ENCODE measurements at regions not wholly inside any gene's neighbourhood (a gene's known extent, or its start where the extent isn't known, plus 50 kb on each side); places are given as distances from the start of the nearest gene placed in this dataset.

GRCh38 chr6:105545228-105545920 lies 142.5 kb upstream of the PREP start:
- H3K4me3 ChIP-seq (ENCODE audit: severe bottlenecking): no peak overlapping the region
- no peaks in the 10 kb centered on the region for H3K36me3 ChIP-seq (ENCODE audit: low read depth)
- peaks cover 22% of the 10 kb centered on the region for H3K4me1 ChIP-seq (ENCODE audit: insufficient read depth, poor library complexity, severe bottlenecking)
- H3K27me3 ChIP-seq (ENCODE audit: insufficient read depth, poor library complexity, severe bottlenecking): no peaks in the 10 kb centered on the region
- ATAC-seq (ENCODE audit: low read depth) (0 out of 3 replicates have a peak, but pooled peaks have one; percentile 26), DNase-seq (ENCODE audit: low spot score) (no peak)
- TF ChIP-seq CTCF (IDR thresholded peaks at IDR 0.05; ENCODE audit: poor library complexity, severe bottlenecking): no peak
- peak overlapping the region; percentile 83 for H3K27ac ChIP-seq (ENCODE audit: poor library complexity, severe bottlenecking)
- no peaks in the 10 kb centered on the region for H3K9me3 ChIP-seq (ENCODE audit: severe bottlenecking)

GRCh38 chr6:105539911-105540310 lies 137.0 kb upstream of the PREP start:
- Histone ChIP-seq H3K4me1 (ENCODE audit: insufficient read depth, poor library complexity, severe bottlenecking) (peaks cover 20% of the 10 kb centered on the region), H3K27me3 (ENCODE audit: insufficient read depth, poor library complexity, severe bottlenecking) (no peaks in the 10 kb centered on the region), H3K9me3 (ENCODE audit: severe bottlenecking) (no peaks in the 10 kb centered on the region), H3K4me3 (ENCODE audit: severe bottlenecking) (no peak overlapping the region), H3K27ac (ENCODE audit: poor library complexity, severe bottlenecking) (no peak overlapping the region), H3K36me3 (ENCODE audit: low read depth) (no peaks in the 10 kb centered on the region)
- DNase-seq (ENCODE audit: low spot score) (no peak), ATAC-seq (ENCODE audit: low read depth) (no peak)
- no peak for TF ChIP-seq CTCF (IDR thresholded peaks at IDR 0.05; ENCODE audit: poor library complexity, severe bottlenecking)

- Histone ChIP-seq H3K9me3 (ENCODE audit: severe bottlenecking) (no peaks in the 10 kb centered on the region), H3K36me3 (ENCODE audit: low read depth) (no peaks in the 10 kb centered on the region), H3K4me3 (ENCODE audit: severe bottlenecking) (no peak overlapping the region), H3K27ac (ENCODE audit: poor library complexity, severe bottlenecking) (no peak overlapping the region), H3K27me3 (ENCODE audit: insufficient read depth, poor library complexity, severe bottlenecking) (no peaks in the 10 kb centered on the region), H3K4me1 (ENCODE audit: insufficient read depth, poor library complexity, severe bottlenecking) (peaks cover 20% of the 10 kb centered on the region)
- no peak for TF ChIP-seq CTCF (IDR thresholded peaks at IDR 0.05; ENCODE audit: poor library complexity, severe bottlenecking)
- no peak for ATAC-seq (ENCODE audit: low read depth)
- no peak for DNase-seq (ENCODE audit: low spot score)
Observed at GRCh38 chr6:105537981-105538578, 135.2 kb upstream of the PREP start.

- peak overlapping the region; percentile 38 for H3K27ac ChIP-seq (ENCODE audit: poor library complexity, severe bottlenecking)
- no peaks in the 10 kb centered on the region for H3K9me3 ChIP-seq (ENCODE audit: severe bottlenecking)
- H3K27me3 ChIP-seq (ENCODE audit: insufficient read depth, poor library complexity, severe bottlenecking): no peaks in the 10 kb centered on the region
- ATAC-seq (ENCODE audit: low read depth) (peak; percentile 93), DNase-seq (ENCODE audit: low spot score) (no peak)
- no peak for TF ChIP-seq CTCF (IDR thresholded peaks at IDR 0.05; ENCODE audit: poor library complexity, severe bottlenecking)
- H3K4me1 ChIP-seq (ENCODE audit: insufficient read depth, poor library complexity, severe bottlenecking): peaks cover 20% of the 10 kb centered on the region
- no peaks in the 10 kb centered on the region for H3K36me3 ChIP-seq (ENCODE audit: low read depth)
- H3K4me3 ChIP-seq (ENCODE audit: severe bottlenecking): no peak overlapping the region
Observed at GRCh38 chr6:105536961-105537360, 134.1 kb upstream of the PREP start.

- TF ChIP-seq CTCF (IDR thresholded peaks at IDR 0.05; ENCODE audit: poor library complexity, severe bottlenecking): no peak
- no peak overlapping the region for H3K27ac ChIP-seq (ENCODE audit: poor library complexity, severe bottlenecking)
- H3K4me3 ChIP-seq (ENCODE audit: severe bottlenecking): no peak overlapping the region
- no peaks in the 10 kb centered on the region for H3K36me3 ChIP-seq (ENCODE audit: low read depth)
- H3K9me3 ChIP-seq (ENCODE audit: severe bottlenecking): no peaks in the 10 kb centered on the region
- ATAC-seq (ENCODE audit: low read depth) (no peak), DNase-seq (ENCODE audit: low spot score) (no peak)
- no peaks in the 10 kb centered on the region for H3K27me3 ChIP-seq (ENCODE audit: insufficient read depth, poor library complexity, severe bottlenecking)
- peaks cover 18% of the 10 kb centered on the region for H3K4me1 ChIP-seq (ENCODE audit: insufficient read depth, poor library complexity, severe bottlenecking)
Observed at GRCh38 chr6:105533301-105533700, 130.4 kb upstream of the PREP start.

All from RWPE2 (cell line).